ENCODE measurements at regions not wholly inside any gene's neighbourhood (a gene's known extent, or its start where the extent isn't known, plus 50 kb on each side); places are given as distances from the start of the nearest gene placed in this dataset.

DNA sequence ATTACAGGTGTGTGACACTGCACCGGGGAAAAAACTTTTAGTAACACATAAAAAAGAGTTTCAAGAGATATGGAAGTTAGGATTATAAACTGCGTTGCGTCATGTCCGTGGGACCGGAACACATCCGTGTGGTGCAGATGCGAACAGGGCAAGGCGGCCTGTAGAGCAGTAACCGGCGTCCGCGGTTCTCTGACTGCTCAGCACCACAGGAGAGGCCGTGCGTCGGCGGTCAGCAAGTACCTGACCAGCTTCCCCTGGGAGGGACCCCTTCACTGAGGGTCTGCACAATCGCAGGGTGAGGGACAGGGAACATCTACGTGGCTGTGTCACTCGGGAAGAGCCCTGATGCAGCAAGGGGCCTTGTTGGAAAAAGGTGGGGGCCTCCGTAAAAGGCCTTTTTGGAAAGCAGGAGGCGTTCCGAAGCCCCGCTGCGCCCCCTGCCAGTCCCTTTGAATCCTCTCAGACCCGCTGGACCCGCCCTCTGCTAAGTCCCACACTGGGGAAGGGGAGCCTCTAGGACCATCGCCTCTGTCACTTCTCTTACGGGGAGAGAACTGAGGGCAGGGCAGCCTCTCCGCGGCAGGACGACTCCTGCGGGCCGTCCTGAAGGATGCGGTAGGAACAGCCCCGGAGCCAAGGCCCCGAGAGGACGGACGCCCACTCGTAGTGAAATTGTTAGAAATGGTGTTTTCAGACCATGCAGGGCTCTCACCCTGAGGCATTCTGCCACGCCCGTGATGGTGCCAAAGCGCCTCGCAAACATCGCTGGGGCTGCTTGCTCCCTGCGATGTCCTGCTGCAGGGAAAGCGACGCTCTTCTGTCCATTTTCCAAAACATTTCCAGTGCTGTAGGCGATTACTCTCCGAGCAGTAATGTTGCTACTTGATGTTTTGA is 771.6 kb upstream of the COBL start:
- TF ChIP-seq, protein P1, sequence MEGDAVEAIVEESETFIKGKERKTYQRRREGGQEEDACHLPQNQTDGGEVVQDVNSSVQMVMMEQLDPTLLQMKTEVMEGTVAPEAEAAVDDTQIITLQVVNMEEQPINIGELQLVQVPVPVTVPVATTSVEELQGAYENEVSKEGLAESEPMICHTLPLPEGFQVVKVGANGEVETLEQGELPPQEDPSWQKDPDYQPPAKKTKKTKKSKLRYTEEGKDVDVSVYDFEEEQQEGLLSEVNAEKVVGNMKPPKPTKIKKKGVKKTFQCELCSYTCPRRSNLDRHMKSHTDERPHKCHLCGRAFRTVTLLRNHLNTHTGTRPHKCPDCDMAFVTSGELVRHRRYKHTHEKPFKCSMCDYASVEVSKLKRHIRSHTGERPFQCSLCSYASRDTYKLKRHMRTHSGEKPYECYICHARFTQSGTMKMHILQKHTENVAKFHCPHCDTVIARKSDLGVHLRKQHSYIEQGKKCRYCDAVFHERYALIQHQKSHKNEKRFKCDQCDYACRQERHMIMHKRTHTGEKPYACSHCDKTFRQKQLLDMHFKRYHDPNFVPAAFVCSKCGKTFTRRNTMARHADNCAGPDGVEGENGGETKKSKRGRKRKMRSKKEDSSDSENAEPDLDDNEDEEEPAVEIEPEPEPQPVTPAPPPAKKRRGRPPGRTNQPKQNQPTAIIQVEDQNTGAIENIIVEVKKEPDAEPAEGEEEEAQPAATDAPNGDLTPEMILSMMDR (conservative IDR thresholded peaks at IDR 0.05), result no peak
- TF ChIP-seq EZH2 (IDR thresholded peaks at IDR 0.05; ENCODE audit: low read depth), result no peak
